ENCODE measurements at regions not wholly inside any gene's neighbourhood (a gene's known extent, or its start where the extent isn't known, plus 50 kb on each side); places are given as distances from the start of the nearest gene placed in this dataset.

- dilution Hi-C loops (cut with MboI; ENCODE audit: extremely low pct_ligation_motif_present, low sequenced_read_pairs), result no loop called here
- H3K27ac ChIP-seq (ENCODE audit: insufficient read depth, low read depth, low read length), result no peak overlapping the region
- H2AFZ ChIP-seq (ENCODE audit: low read depth, low read length), result no peak overlapping the region
- no peaks in the 10 kb centered on the region for H4K20me1 ChIP-seq (replicated peaks; ENCODE audit: control insufficient read depth, extremely low read depth, insufficient read depth, low read length)
- H3K79me2 ChIP-seq (ENCODE audit: control insufficient read depth, insufficient read depth, low read length), result no peaks in the 10 kb centered on the region
- no peaks in the 10 kb centered on the region for H3K27me3 ChIP-seq (ENCODE audit: control insufficient read depth in 2 of 2, insufficient read depth in 2 of 2, low read length in 2 of 2)
- ChIA-PET POLR2A (no interaction called here), CTCF (no interaction called here)
- H3K4me3 ChIP-seq (replicated peaks in 1 of 3; ENCODE audit: insufficient read depth in 1 of 3, low read depth in 1 of 3, low read length in 3 of 3), result no peak overlapping the region
- intact Hi-C loops (cut with micrococcal nuclease), result no loop called here
- no peaks in the 10 kb centered on the region for H3K36me3 ChIP-seq (ENCODE audit: control insufficient read depth in 2 of 2, extremely low read depth in 1 of 2, insufficient read depth in 2 of 2, low read length in 2 of 2)
- H3K4me2 ChIP-seq (ENCODE audit: insufficient read depth, low read length), result no peak overlapping the region
- no peaks in the 10 kb centered on the region for H3K9me1 ChIP-seq (replicated peaks; ENCODE audit: control insufficient read depth, extremely low read depth, insufficient read depth, low read length)
- no TSS peak for BruUV-seq (replicated peaks)
- TF ChIP-seq GATA2 (IDR thresholded peaks at IDR 0.05; ENCODE audit: insufficient read depth, insufficient read length, low read depth, low read length) (no peak), EZH2 (IDR thresholded peaks at IDR 0.05; ENCODE audit: borderline replicate concordance, low read depth, low read length, severe bottlenecking) (no peak), JUN (IDR thresholded peaks at IDR 0.05; ENCODE audit: borderline replicate concordance, insufficient read depth, insufficient read length, low read depth) (no peak), MAX (IDR thresholded peaks at IDR 0.05; ENCODE audit: insufficient read depth, insufficient read length) (no peak), CTCF (IDR thresholded peaks at IDR 0.05; ENCODE audit: extremely low read depth in 1 of 2, insufficient read depth in 1 of 2, low read depth in 1 of 2, low read length in 2 of 2) (no peak), POLR2AphosphoS5 (IDR thresholded peaks at IDR 0.05; ENCODE audit: insufficient read depth, low read depth, low read length) (no peak), MYC (IDR thresholded peaks at IDR 0.05; ENCODE audit: low read depth, low read length) (no peak), FOS (IDR thresholded peaks at IDR 0.05; ENCODE audit: borderline replicate concordance, insufficient read depth, low read length) (no peak), POLR2A (IDR thresholded peaks at IDR 0.05; ENCODE audit: low read depth, low read length) (no peak)
- no peak for FAIRE-seq
- no peak for DNase-seq (ENCODE audit: low read depth, low spot score)
- no peak overlapping the region for H3K9ac ChIP-seq (replicated peaks; ENCODE audit: extremely low read depth, insufficient read depth, low read length)
- H3K4me1 ChIP-seq (ENCODE audit: control insufficient read depth, extremely low read depth, insufficient read depth, low read length), result no peaks in the 10 kb centered on the region
- H3K9me3 ChIP-seq (replicated peaks; ENCODE audit: control insufficient read depth, insufficient read depth, low read length), result no peaks in the 10 kb centered on the region
Measured at GRCh38 chr21:31503939-31504338, 155.6 kb upstream of the SOD1 start.
